Panc1 (cell line): ENCODE measurements at regions not wholly inside any gene's neighbourhood (a gene's known extent, or its start where the extent isn't known, plus 50 kb on each side); places are given as distances from the start of the nearest gene placed in this dataset.

Experiments
- ATAC-seq: fragments of 200-7000 bp; cut with Tn5 transposase; 2 replicates; pipeline ENCODE4 v1.9.1; 2020; ENCODE audit warnings: mild to moderate bottlenecking, moderate library complexity
- BruUV-seq: library from RNA; stranded (reverse); fragments of 400-500 nt; replicated peaks from 2 replicates; lab custom pipeline; 2021; lab: Mats Ljungman, UMichigan
- CTCF ChIA-PET: fragments of 300-600 bp; sonication (Branson Sonifier 250); formaldehyde crosslinking; loops from one replicate; lab custom pipeline; 2022; ENCODE audit warnings: antibody characterized with exemption; lab: Charles Lee
- POLR2A ChIA-PET: fragments of 300-600 bp; sonication (Branson Sonifier 250); formaldehyde crosslinking; loops from one replicate; lab custom pipeline; 2022; ENCODE audit warnings: antibody characterized with exemption; lab: Charles Lee
- DNase-seq: peaks from one replicate; pipeline ENCODE4 v3.0.0-alpha.2; 2010; ENCODE audit warnings: low read depth, low spot score
- H3K27ac ChIP-seq: 2 replicates; pipeline ENCODE4 v1.5.1; 2011; ENCODE audit warnings: mild to moderate bottlenecking, low read length, inconsistent platforms
- H3K27me3 ChIP-seq: fragments of 200-500 bp; sonication (Bioruptor generic); 2 replicates; pipeline ENCODE4 v1.6.0; 2014; ENCODE audit warnings: low read length, inconsistent platforms; ENCODE audit not compliant: control insufficient read depth, insufficient read depth
- H3K36me3 ChIP-seq: fragments of 200-500 bp; sonication (Bioruptor generic); 2 replicates; pipeline ENCODE4 v1.5.1; 2014; ENCODE audit warnings: inconsistent platforms, mild to moderate bottlenecking, low read length, moderate library complexity; ENCODE audit not compliant: control insufficient read depth, insufficient read depth
- H3K4me1 ChIP-seq: 2 replicates; pipeline ENCODE4 v1.5.1; 2011; ENCODE audit warnings: inconsistent platforms, mild to moderate bottlenecking, low read length, moderate library complexity; ENCODE audit not compliant: control insufficient read depth, insufficient read depth
- H3K4me3 ChIP-seq, 2 experiments: 2 replicates each; pipeline ENCODE4 v1.5.1; 2011 to 2012; ENCODE audit warnings: low read depth in 2 of 2, low read length in 2 of 2, mild to moderate bottlenecking in 2 of 2, inconsistent platforms in 1 of 2, moderate library complexity in 1 of 2
- H3K9me3 ChIP-seq: fragments of 200-500 bp; sonication (Bioruptor generic); 2 replicates; pipeline ENCODE4 v1.5.1; 2014; ENCODE audit warnings: low read depth, mild to moderate bottlenecking, inconsistent platforms, low read length, moderate library complexity; ENCODE audit not compliant: control insufficient read depth, insufficient read depth
- CTCF ChIP-seq: fragments of 450-650 bp; IDR thresholded peaks from 2 replicates; pipeline ENCODE4 v1.5.1; 2017; ENCODE audit warnings: mild to moderate bottlenecking
- POLR2AphosphoS5 ChIP-seq: IDR thresholded peaks from 2 replicates; pipeline ENCODE4 v1.6.1; 2012; ENCODE audit warnings: mild to moderate bottlenecking, low read depth, low read length, moderate library complexity
- REST ChIP-seq, 2 experiments: IDR thresholded peaks; 2 replicates each; pipeline ENCODE4 v1.6.1; 2011 to 2012; ENCODE audit warnings: low read depth in 2 of 2, control low read depth in 1 of 2, low read length in 1 of 2, mild to moderate bottlenecking in 1 of 2, moderate library complexity in 1 of 2; ENCODE audit not compliant: insufficient read depth in 1 of 2
- SIN3A ChIP-seq: IDR thresholded peaks from 2 replicates; pipeline ENCODE4 v1.6.1; 2012; ENCODE audit warnings: low read depth, mild to moderate bottlenecking, low read length, moderate library complexity, borderline replicate concordance; ENCODE audit not compliant: insufficient read depth
- TCF7L2 ChIP-seq: IDR thresholded peaks from 2 replicates; pipeline ENCODE4 v1.6.1; 2011; ENCODE audit warnings: mild to moderate bottlenecking, low read depth, low read length, inconsistent platforms
- in situ Hi-C: cut with HindIII; loops from 2 replicates; pipeline ENCODE4 v1.10.0; 2016; ENCODE audit warnings: low sequenced_read_pairs, low pct_unique_long_range_greater_than_20kb
- intact Hi-C: fragments of 100-400 bp; cut with micrococcal nuclease; formaldehyde crosslinking; loops from one replicate; pipeline ENCODE4 v1.10.0; 2022; ENCODE audit not compliant: unreplicated experiment

- no peaks in the 10 kb centered on the region for H3K9me3 ChIP-seq
- BruUV-seq, result no TSS peak
- H3K4me1 ChIP-seq, result no peaks in the 10 kb centered on the region
- in situ Hi-C loops (no loop called here), intact Hi-C loops (no loop called here)
- no peak overlapping the region for H3K27ac ChIP-seq
- POLR2A ChIA-PET, result no interaction called here
- CTCF ChIA-PET, result no interaction called here
- H3K36me3 ChIP-seq, result no peaks in the 10 kb centered on the region
- H3K4me3 ChIP-seq, result no peak overlapping the region
- DNase-seq (no peak), ATAC-seq (no peak)
- H3K27me3 ChIP-seq, result no peaks in the 10 kb centered on the region
- TF ChIP-seq SIN3A (no peak), REST (IDR thresholded peaks at IDR 0.05; ENCODE audit: insufficient read depth in 1 of 2, low read depth in 2 of 2, low read length in 1 of 2) (no peak), TCF7L2 (no peak), CTCF (no peak), POLR2AphosphoS5 (no peak)
These were observed 417.4 kb downstream of the EFNB2 start for GRCh38 chr13:106118050-106118449.

GRCh38 chr13:106117640-106118039 lies 417.8 kb downstream of the EFNB2 start:
- CTCF ChIA-PET, result no interaction called here
- TF ChIP-seq SIN3A (no peak), POLR2AphosphoS5 (no peak), REST (IDR thresholded peaks at IDR 0.05; ENCODE audit: insufficient read depth in 1 of 2, low read depth in 2 of 2, low read length in 1 of 2) (no peak), CTCF (no peak), TCF7L2 (no peak)
- Histone ChIP-seq H3K4me3 (no peak overlapping the region), H3K27me3 (no peaks in the 10 kb centered on the region), H3K27ac (no peak overlapping the region), H3K9me3 (no peaks in the 10 kb centered on the region), H3K4me1 (no peaks in the 10 kb centered on the region), H3K36me3 (no peaks in the 10 kb centered on the region)
- intact Hi-C loops (no loop called here), in situ Hi-C loops (no loop called here)
- POLR2A ChIA-PET, result no interaction called here
- no peak for ATAC-seq
- DNase-seq, result no peak
- BruUV-seq, result no TSS peak
